Endothelial cell of umbilical vein (primary cell): ENCODE measurements at regions not wholly inside any gene's neighbourhood (a gene's known extent, or its start where the extent isn't known, plus 50 kb on each side); places are given as distances from the start of the nearest gene placed in this dataset.

Source experiments
- BruUV-seq: library from RNA; stranded (reverse); fragments of 400-500 nt; replicated peaks from 2 replicates; lab custom pipeline; 2021; lab: Mats Ljungman, UMichigan
- CTCF ChIA-PET: fragments of 300-600, 350-600 bp; sonication (Branson Sonifier 250); formaldehyde crosslinking; loops from one replicate; lab custom pipeline; 2021; ENCODE audit warnings: antibody characterized with exemption, inconsistent platforms; lab: Charles Lee
- POLR2A ChIA-PET: fragments of 300-600, 350-600 bp; sonication (Branson Sonifier 250); formaldehyde crosslinking; loops from one replicate; lab custom pipeline; 2021; ENCODE audit warnings: antibody characterized with exemption, inconsistent platforms; lab: Charles Lee
- DNase-seq: peaks from one replicate; pipeline ENCODE4 v3.0.0-alpha.2; 2011; ENCODE audit warnings: low read depth, low spot score
- FAIRE-seq: peaks from 2 replicates; lab custom pipeline; 2011; peaks lifted over from hg19 to GRCh38; lab: Jason Lieb, UNC
- H2AFZ ChIP-seq: 2 replicates; pipeline ENCODE4 v1.6.0; 2012; ENCODE audit warnings: low read depth, low read length, control low read depth, inconsistent platforms
- H3K27ac ChIP-seq: 2 replicates; pipeline ENCODE4 v1.5.1; 2011; ENCODE audit warnings: low read depth, mild to moderate bottlenecking, control low read depth, low read length, moderate library complexity; ENCODE audit not compliant: insufficient read depth
- H3K27me3 ChIP-seq, 2 experiments: 2 replicates each; pipeline versions ENCODE4 v1.6.0 to v1.6.1; 2011; ENCODE audit warnings: low read length in 2 of 2, mixed read lengths in 1 of 2; ENCODE audit not compliant: control insufficient read depth in 2 of 2, insufficient read depth in 2 of 2
- H3K36me3 ChIP-seq, 2 experiments: 2 replicates in 1 of 2; 3 replicates in 1 of 2; pipeline ENCODE4 v1.5.1; 2011; ENCODE audit warnings: low read length in 2 of 2, mild to moderate bottlenecking in 1 of 2, moderate library complexity in 1 of 2; ENCODE audit not compliant: control insufficient read depth in 2 of 2, insufficient read depth in 2 of 2; ENCODE audit errors: extremely low read depth in 1 of 2
- H3K4me1 ChIP-seq: 3 replicates; pipeline ENCODE4 v1.5.1; 2011; ENCODE audit warnings: mild to moderate bottlenecking, low read length; ENCODE audit not compliant: control insufficient read depth, insufficient read depth; ENCODE audit errors: extremely low read depth
- H3K4me2 ChIP-seq: 2 replicates; pipeline ENCODE4 v1.6.1; 2011; ENCODE audit warnings: low read length, control low read depth, mixed read lengths; ENCODE audit not compliant: insufficient read depth
- H3K4me3 ChIP-seq, 3 experiments: fragments of 200-600 bp in 1 of 3; sonication (generic), shearing (Covaris generic) in 1 of 3; replicated peaks in 1 of 3; 2 replicates each; pipeline ENCODE4 v1.5.1; 2011 to 2016; ENCODE audit warnings: control low read depth in 3 of 3, low read length in 3 of 3, mild to moderate bottlenecking in 2 of 3, inconsistent platforms in 1 of 3, low read depth in 1 of 3, moderate library complexity in 1 of 3; ENCODE audit not compliant: insufficient read depth in 1 of 3
- H3K79me2 ChIP-seq: 2 replicates; pipeline ENCODE4 v1.6.0; 2012; ENCODE audit warnings: low read length, inconsistent platforms; ENCODE audit not compliant: control insufficient read depth, insufficient read depth
- H3K9ac ChIP-seq: replicated peaks from 2 replicates; pipeline ENCODE3; 2011; ENCODE audit warnings: low read length, control low read depth; ENCODE audit not compliant: insufficient read depth; ENCODE audit errors: extremely low read depth
- H3K9me1 ChIP-seq: replicated peaks from 3 replicates; pipeline ENCODE4 v1.6.0; 2011; ENCODE audit warnings: mild to moderate bottlenecking, low read length; ENCODE audit not compliant: control insufficient read depth, insufficient read depth; ENCODE audit errors: extremely low read depth
- H3K9me3 ChIP-seq: replicated peaks from 2 replicates; pipeline ENCODE4 v1.5.1; 2012; ENCODE audit warnings: low read length, inconsistent platforms; ENCODE audit not compliant: control insufficient read depth, insufficient read depth
- H4K20me1 ChIP-seq: replicated peaks from 2 replicates; pipeline ENCODE3; 2011; ENCODE audit warnings: mild to moderate bottlenecking, low read length; ENCODE audit not compliant: control insufficient read depth, insufficient read depth; ENCODE audit errors: extremely low read depth
- CTCF ChIP-seq, 2 donors: IDR thresholded peaks; 1 replicate in 1 of 2; 2 replicates in 1 of 2; pipeline ENCODE4 v1.5.1; 2011; ENCODE audit warnings: low read length in 2 of 2, mild to moderate bottlenecking in 2 of 2, moderate library complexity in 2 of 2, control low read depth in 1 of 2, inconsistent platforms in 1 of 2, low read depth in 1 of 2; ENCODE audit not compliant: insufficient read depth in 1 of 2; ENCODE audit errors: extremely low read depth in 1 of 2
- EZH2 ChIP-seq: IDR thresholded peaks from 2 replicates; pipeline ENCODE4 v1.6.1; 2012; ENCODE audit warnings: borderline replicate concordance, low read depth, mild to moderate bottlenecking, moderate library complexity, low read length, inconsistent platforms; ENCODE audit not compliant: severe bottlenecking
- FOS ChIP-seq: IDR thresholded peaks from 2 replicates; pipeline ENCODE4 v1.6.1; 2011; ENCODE audit warnings: mild to moderate bottlenecking, low read length, moderate library complexity, borderline replicate concordance; ENCODE audit not compliant: insufficient read depth
- GATA2 ChIP-seq: IDR thresholded peaks from 2 replicates; pipeline ENCODE4 v1.7.0; 2011; ENCODE audit warnings: low read depth, mild to moderate bottlenecking, moderate library complexity, mixed read lengths, low read length; ENCODE audit not compliant: insufficient read length, insufficient read depth
- JUN ChIP-seq: IDR thresholded peaks from 2 replicates; pipeline ENCODE4 v1.6.1; 2011; ENCODE audit warnings: borderline replicate concordance, low read depth; ENCODE audit not compliant: insufficient read length, insufficient read depth
- MAX ChIP-seq: IDR thresholded peaks from 2 replicates; pipeline ENCODE4 v1.6.1; 2011; ENCODE audit not compliant: insufficient read depth, insufficient read length
- MYC ChIP-seq: IDR thresholded peaks from one replicate; pipeline ENCODE4 v1.6.1; 2011; ENCODE audit warnings: mild to moderate bottlenecking, low read depth, low read length
- POLR2A ChIP-seq: IDR thresholded peaks from 2 replicates; pipeline ENCODE4 v1.6.1; 2012; ENCODE audit warnings: low read depth, mild to moderate bottlenecking, control low read depth, low read length
- POLR2AphosphoS5 ChIP-seq: IDR thresholded peaks from 2 replicates; pipeline ENCODE4 v1.6.1; 2012; ENCODE audit warnings: low read depth, mild to moderate bottlenecking, control low read depth, low read length, moderate library complexity; ENCODE audit not compliant: insufficient read depth
- dilution Hi-C: fragments of 300-500 bp; cut with MboI; formaldehyde crosslinking; loops from one replicate; pipeline ENCODE4 v1.15.0; 2019; ENCODE audit warnings: low sequenced_read_pairs; ENCODE audit not compliant: extremely low pct_ligation_motif_present
- intact Hi-C: fragments of 100-400 bp; cut with micrococcal nuclease; formaldehyde crosslinking; loops from one replicate; pipeline ENCODE4 v1.10.0; 2022

GRCh38 chr10:78252286-78252685 lies 218.6 kb downstream of the RPS24 start:
- no peak overlapping the region for H3K4me3 ChIP-seq
- dilution Hi-C loops: no loop called here
- no TSS peak for BruUV-seq
- no peaks in the 10 kb centered on the region for H3K36me3 ChIP-seq
- CTCF ChIA-PET: no interaction called here
- no peaks in the 10 kb centered on the region for H3K9me1 ChIP-seq
- peaks cover 16% of the 10 kb centered on the region for H3K4me1 ChIP-seq
- POLR2A ChIA-PET: no interaction called here
- FAIRE-seq: no peak
- H3K9ac ChIP-seq: no peak overlapping the region
- H2AFZ ChIP-seq: no peak overlapping the region
- H4K20me1 ChIP-seq: no peaks in the 10 kb centered on the region
- TF ChIP-seq MAX: no peak
- TF ChIP-seq FOS: no peak
- TF ChIP-seq CTCF (IDR thresholded peaks at IDR 0.05; ENCODE audit: extremely low read depth in 1 of 2, insufficient read depth in 1 of 2, low read depth in 1 of 2, low read length in 2 of 2): no peak
- TF ChIP-seq EZH2: no peak
- no peak for TF ChIP-seq MYC
- no peak for TF ChIP-seq GATA2
- TF ChIP-seq POLR2AphosphoS5: no peak
- no peak for TF ChIP-seq JUN
- no peak for TF ChIP-seq POLR2A
- no peaks in the 10 kb centered on the region for H3K27me3 ChIP-seq
- no peaks in the 10 kb centered on the region for H3K79me2 ChIP-seq
- no peaks in the 10 kb centered on the region for H3K9me3 ChIP-seq
- intact Hi-C loops: no loop called here
- no peak overlapping the region for H3K27ac ChIP-seq
- no peak for DNase-seq
- no peak overlapping the region for H3K4me2 ChIP-seq
